Mesothelial cell of epicardium (in vitro differentiated cells): ENCODE measurements at regions not wholly inside any gene's neighbourhood (a gene's known extent, or its start where the extent isn't known, plus 50 kb on each side); places are given as distances from the start of the nearest gene placed in this dataset.

Experiments
- DNase-seq, 2 experiments: peaks; one replicate each; pipeline ENCODE4 v3.0.0; 2021; ENCODE audit warnings: low spot score in 2 of 2; ENCODE audit not compliant: unreplicated experiment in 2 of 2
- H3K27ac Mint-ChIP-seq: 2 replicates; pipeline ENCODE4 v1.8.0; 2021; ENCODE audit warnings: mixed read lengths
- H3K27me3 Mint-ChIP-seq: 2 replicates; pipeline ENCODE4 v1.8.0; 2021; ENCODE audit warnings: low read depth, mixed read lengths
- H3K36me3 Mint-ChIP-seq: 2 replicates; pipeline ENCODE4 v1.8.0; 2021; ENCODE audit warnings: mixed read lengths
- H3K4me1 Mint-ChIP-seq: 2 replicates; pipeline ENCODE4 v1.8.0; 2021; ENCODE audit warnings: mixed read lengths
- H3K4me3 Mint-ChIP-seq: 2 replicates; pipeline ENCODE4 v1.8.0; 2021; ENCODE audit warnings: mild to moderate bottlenecking, moderate library complexity, mixed read lengths
- H3K9me3 Mint-ChIP-seq: 2 replicates; pipeline ENCODE4 v1.8.0; 2021; ENCODE audit warnings: mixed read lengths
- TF ChIP-seq, protein P1 (sequence below): fragments of 200-600 bp; sonication (generic); IDR thresholded peaks from one replicate; pipeline ENCODE4 v1.5.0; 2021; ENCODE audit warnings: antibody characterized with exemption; ENCODE audit not compliant: unreplicated experiment

DNA sequence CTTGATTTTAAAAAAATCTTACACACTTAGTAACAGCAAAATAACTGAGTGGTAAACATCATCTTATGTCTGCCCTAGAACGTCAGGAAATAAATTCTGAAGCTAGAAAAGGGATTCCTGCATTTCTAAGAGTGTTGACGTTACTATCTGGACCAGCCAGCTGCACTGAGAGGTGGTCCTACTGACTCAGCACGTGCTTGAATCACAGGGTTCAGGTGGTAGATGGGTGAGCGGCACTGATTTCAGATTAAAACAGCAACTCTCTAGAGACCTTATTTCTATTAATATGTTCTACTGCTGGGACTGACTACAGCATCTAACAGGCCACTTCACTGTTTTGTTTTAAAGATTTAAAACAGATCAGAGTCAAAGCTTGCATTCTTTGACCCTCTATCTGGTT is 377.2 kb downstream of the GABRB3 start:
- Mint-ChIP-seq H3K4me3 (no peak overlapping the region), H3K27ac (no peak overlapping the region), H3K36me3 (no peaks in the 10 kb centered on the region), H3K4me1 (peaks cover 9% of the 10 kb centered on the region), H3K27me3 (no peaks in the 10 kb centered on the region), H3K9me3 (no peaks in the 10 kb centered on the region)
- TF ChIP-seq, protein P1, sequence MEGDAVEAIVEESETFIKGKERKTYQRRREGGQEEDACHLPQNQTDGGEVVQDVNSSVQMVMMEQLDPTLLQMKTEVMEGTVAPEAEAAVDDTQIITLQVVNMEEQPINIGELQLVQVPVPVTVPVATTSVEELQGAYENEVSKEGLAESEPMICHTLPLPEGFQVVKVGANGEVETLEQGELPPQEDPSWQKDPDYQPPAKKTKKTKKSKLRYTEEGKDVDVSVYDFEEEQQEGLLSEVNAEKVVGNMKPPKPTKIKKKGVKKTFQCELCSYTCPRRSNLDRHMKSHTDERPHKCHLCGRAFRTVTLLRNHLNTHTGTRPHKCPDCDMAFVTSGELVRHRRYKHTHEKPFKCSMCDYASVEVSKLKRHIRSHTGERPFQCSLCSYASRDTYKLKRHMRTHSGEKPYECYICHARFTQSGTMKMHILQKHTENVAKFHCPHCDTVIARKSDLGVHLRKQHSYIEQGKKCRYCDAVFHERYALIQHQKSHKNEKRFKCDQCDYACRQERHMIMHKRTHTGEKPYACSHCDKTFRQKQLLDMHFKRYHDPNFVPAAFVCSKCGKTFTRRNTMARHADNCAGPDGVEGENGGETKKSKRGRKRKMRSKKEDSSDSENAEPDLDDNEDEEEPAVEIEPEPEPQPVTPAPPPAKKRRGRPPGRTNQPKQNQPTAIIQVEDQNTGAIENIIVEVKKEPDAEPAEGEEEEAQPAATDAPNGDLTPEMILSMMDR, result no peak
- DNase-seq, result no peak

DNA sequence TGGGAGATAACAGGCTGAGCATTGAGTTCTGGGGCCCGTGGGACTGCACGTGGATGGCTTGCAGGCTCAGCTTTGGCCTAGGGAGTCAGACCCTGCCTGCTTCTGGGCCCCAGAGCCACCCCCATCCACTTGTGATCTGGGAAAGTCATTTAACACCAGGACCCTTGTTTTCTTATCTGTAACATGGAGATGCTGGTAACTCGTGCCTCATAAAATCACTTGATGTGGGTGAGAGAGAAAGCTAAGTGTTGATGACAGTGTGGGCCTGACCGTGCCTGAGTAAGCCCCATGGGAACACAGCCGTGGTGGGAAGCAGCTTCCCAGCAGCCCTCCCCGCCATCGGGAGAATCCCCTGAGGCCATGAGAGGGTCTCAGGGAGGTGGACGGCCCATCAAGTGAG is 378.1 kb downstream of the GABRB3 start:
- no peaks in the 10 kb centered on the region for H3K9me3 Mint-ChIP-seq
- TF ChIP-seq, protein P1, result no peak
- H3K4me3 Mint-ChIP-seq, result no peak overlapping the region
- no peaks in the 10 kb centered on the region for H3K36me3 Mint-ChIP-seq
- peaks cover 9% of the 10 kb centered on the region for H3K4me1 Mint-ChIP-seq
- DNase-seq, result no peak
- H3K27me3 Mint-ChIP-seq, result no peaks in the 10 kb centered on the region
- H3K27ac Mint-ChIP-seq, result no peak overlapping the region

DNA sequence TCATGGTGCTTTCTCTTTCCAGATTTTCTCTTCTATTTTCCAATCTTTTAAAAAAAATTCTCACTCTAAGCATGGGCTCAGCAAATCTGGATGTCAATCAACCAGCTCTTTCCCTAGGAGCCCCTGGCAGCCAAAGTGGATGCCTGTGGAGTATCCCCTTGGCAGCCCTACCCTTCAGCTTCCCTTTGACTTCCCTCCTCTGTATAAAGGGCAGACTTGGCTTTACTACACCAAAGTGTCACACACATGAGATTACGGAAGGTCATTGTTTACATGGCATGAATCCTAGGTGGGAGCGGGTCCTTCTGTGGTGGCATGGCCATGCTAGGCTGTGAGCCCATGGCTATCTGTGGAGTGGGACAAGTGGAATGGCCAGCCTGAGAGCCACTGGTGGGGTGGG is 379.9 kb downstream of the GABRB3 start:
- Mint-ChIP-seq H3K36me3 (no peaks in the 10 kb centered on the region), H3K27ac (no peak overlapping the region), H3K4me3 (no peak overlapping the region), H3K27me3 (no peaks in the 10 kb centered on the region), H3K4me1 (peaks cover 9% of the 10 kb centered on the region), H3K9me3 (no peaks in the 10 kb centered on the region)
- TF ChIP-seq, protein P1, result no peak
- no peak for DNase-seq

DNA sequence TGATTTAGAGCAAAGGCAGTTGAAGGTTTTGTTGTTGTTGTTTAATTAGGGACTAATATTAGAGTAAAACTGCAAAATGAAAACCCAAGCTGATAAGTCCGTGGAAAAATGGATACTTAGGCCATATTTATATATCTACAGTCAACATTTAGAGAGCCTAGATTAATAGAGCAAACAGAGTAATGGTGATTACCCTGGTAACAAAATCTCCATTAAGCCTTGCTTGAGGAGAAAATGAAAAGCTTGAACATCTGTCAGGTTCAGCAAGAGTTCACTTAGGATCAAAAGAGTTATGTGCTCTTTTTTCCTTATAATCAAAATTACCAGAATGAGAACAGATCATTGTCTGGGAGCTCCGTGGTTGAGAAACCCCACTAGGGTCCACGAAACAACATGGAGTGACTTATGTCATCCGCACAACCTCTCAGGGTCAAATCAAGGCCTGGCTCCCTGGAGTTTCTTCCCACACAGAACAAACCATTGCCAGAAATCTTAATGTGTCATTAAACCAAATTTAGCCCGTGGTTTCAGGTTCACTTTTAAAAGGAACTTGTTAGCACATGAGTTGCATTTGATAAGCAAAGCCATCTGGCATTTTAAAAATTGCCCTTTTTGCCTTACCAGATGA is 381.2 kb downstream of the GABRB3 start:
- Mint-ChIP-seq H3K36me3 (no peaks in the 10 kb centered on the region), H3K4me1 (peaks cover 9% of the 10 kb centered on the region), H3K4me3 (no peak overlapping the region), H3K9me3 (no peaks in the 10 kb centered on the region), H3K27me3 (peaks cover 5% of the 10 kb centered on the region), H3K27ac (peak overlapping the region; percentile 9)
- TF ChIP-seq, protein P1, result no peak
- DNase-seq, result no peak

DNA sequence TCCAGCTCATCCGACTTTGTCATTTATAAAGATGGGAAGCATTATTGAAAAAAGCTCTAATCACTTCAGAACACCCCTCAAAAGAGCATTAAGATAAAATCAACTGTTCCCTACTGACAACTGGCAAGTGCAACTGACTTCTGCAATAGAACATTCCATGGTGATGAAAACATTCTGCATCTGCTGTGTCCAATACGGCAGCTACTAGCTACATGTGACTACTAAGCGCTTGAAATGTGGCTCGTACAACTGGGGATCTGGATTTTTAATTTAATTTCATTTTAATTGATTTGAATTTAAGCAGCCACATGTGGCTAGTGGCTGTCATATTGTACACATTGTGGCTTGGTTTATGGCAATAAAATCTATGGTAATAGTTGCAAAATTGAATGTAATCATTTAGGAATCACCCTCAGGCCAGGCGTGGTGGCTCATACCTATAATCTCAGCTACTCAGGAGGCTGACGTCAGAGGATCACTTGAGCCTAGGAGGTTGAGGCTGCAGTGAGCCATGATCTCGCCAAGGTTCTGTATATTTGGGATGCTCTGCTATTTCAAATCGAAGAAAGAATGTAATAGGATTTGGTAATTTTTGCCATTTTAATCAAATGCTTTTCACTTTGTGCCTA is 390.3 kb downstream of the GABRB3 start:
- DNase-seq, result no peak
- Mint-ChIP-seq H3K27me3 (peaks cover 21% of the 10 kb centered on the region), H3K4me1 (no peaks in the 10 kb centered on the region), H3K4me3 (no peak overlapping the region), H3K36me3 (no peaks in the 10 kb centered on the region), H3K27ac (no peak overlapping the region), H3K9me3 (peaks cover 8% of the 10 kb centered on the region)
- TF ChIP-seq, protein P1, result no peak
